Hypothalamus (tissue), 51 donors: ENCODE measurements at regions not wholly inside any gene's neighbourhood (a gene's known extent, or its start where the extent isn't known, plus 50 kb on each side); places are given as distances from the start of the nearest gene placed in this dataset.

Experiments used
- DNase-seq, 51 donors: peaks; one replicate each; lab custom pipeline; 2025; lab: John Stamatoyannopoulos, UW

GRCh38 chr1:4033713-4034112 is 133.6 kb upstream of the C1orf174 start:
- no peak for DNase-seq

GRCh38 chr1:4034318-4034887 is 134.3 kb upstream of the C1orf174 start:
- DNase-seq: no peak

GRCh38 chr1:4044967-4045366 is 144.9 kb upstream of the C1orf174 start:
- no peak for DNase-seq

GRCh38 chr1:4045397-4046010 is 145.4 kb upstream of the C1orf174 start:
- no peak for DNase-seq

GRCh38 chr1:4046836-4047461 is 146.9 kb upstream of the C1orf174 start:
- DNase-seq: no peak

- no peak for DNase-seq
Observed at GRCh38 chr1:4047666-4048065, 147.6 kb upstream of the C1orf174 start.

- DNase-seq: peak in 1 of 51 donors; percentile 33
Observed at GRCh38 chr1:4048076-4048475, 148.0 kb upstream of the C1orf174 start.

GRCh38 chr1:4048921-4049320 is 148.8 kb upstream of the C1orf174 start:
- no peak for DNase-seq

GRCh38 chr1:4050998-4051397 is 150.9 kb upstream of the C1orf174 start:
- DNase-seq: no peak

- DNase-seq: no peak
Observed at GRCh38 chr1:4052657-4053056, 152.6 kb upstream of the C1orf174 start.

GRCh38 chr1:4053160-4053748 is 153.2 kb upstream of the C1orf174 start:
- no peak for DNase-seq

GRCh38 chr1:4053774-4054173 is 153.7 kb upstream of the C1orf174 start:
- no peak for DNase-seq

- DNase-seq: no peak
Observed at GRCh38 chr1:4055294-4055967, 155.4 kb upstream of the C1orf174 start.

- DNase-seq: no peak
Observed at GRCh38 chr1:4056422-4056821, 156.3 kb upstream of the C1orf174 start.

GRCh38 chr1:4056989-4057388 is 156.9 kb upstream of the C1orf174 start:
- DNase-seq: no peak

- DNase-seq: no peak
Observed at GRCh38 chr1:4057603-4058002, 157.5 kb upstream of the C1orf174 start.

GRCh38 chr1:4058122-4058521 is 158.1 kb upstream of the C1orf174 start:
- DNase-seq: no peak

- no peak for DNase-seq
Observed at GRCh38 chr1:4058706-4059105, 158.6 kb upstream of the C1orf174 start.

GRCh38 chr1:4059270-4059669 is 159.2 kb upstream of the C1orf174 start:
- no peak for DNase-seq

GRCh38 chr1:4060850-4061249 is 160.8 kb upstream of the C1orf174 start:
- no peak for DNase-seq

- no peak for DNase-seq
Observed at GRCh38 chr1:4061521-4062031, 161.5 kb upstream of the C1orf174 start.
